GM21423 (cell line): ENCODE measurements at regions not wholly inside any gene's neighbourhood (a gene's known extent, or its start where the extent isn't known, plus 50 kb on each side); places are given as distances from the start of the nearest gene placed in this dataset.
"Not testable (repeated sequence)": the region's sequence is repeated elsewhere in the genome, so short reads cannot be mapped to it uniquely, and the experiment has no call there.

Source experiments
- ATAC-seq: cut with Tn5 transposase; IDR thresholded peaks from one replicate; pipeline ENCODE4 v1.9.1; 2021; ENCODE audit warnings: mild to moderate bottlenecking, moderate library complexity; ENCODE audit not compliant: unreplicated experiment

DNA sequence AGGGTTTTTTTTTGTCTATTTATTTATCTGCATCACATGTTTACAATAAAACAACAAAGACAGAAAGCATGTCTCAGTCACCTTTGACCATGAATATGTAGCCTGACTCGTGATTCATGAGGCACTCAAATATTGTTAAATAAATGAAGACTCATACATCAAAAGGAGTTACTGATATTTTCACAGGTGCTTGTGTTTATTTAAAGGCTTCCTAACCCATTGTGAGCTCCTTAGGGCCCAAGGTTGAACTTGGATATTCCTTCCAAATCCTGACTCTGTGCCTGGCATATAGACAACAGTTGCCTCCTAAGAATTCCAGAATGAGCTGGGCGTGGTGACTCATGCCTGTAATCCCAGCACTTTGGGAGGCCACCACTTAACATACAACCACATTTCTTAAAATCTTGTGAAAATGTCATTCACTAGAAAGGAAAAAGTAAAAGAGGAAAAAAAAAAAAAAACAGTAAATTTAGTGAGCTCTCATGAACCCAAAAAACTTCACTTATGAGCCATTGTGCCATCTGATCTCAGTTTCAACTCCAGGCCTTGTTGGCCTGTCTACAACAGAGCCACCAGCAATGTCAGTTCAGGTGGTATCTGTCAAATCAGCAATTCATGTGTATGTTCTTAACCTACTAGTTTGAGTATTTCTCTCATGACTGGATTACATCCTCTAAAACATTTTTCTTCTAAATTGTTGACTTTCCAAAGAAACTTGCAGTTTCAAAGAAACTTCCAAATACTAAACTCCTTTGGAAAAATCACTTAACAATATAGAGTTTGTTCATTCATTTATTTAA lies 162.7 kb upstream of the MARCKS start:
- ATAC-seq = no peak

DNA sequence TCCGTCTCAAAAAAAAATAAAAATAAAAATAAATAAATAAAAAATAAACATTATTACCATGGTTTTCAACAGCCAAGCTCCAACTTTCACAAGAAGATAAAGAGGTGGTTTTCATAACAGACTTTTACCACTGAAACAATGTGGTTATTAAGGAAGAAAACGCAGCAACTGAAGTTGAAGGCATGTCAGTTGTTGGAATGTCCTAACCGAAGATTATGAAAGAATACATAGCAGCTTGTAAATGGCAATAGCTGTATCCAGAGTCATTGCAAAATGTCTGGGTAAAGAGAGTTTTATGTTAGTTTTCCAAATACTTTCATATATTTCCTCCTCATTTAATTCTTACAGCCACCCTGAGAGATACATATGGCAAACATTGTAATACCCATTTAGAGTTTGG lies 161.6 kb upstream of the MARCKS start:
- ATAC-seq = no peak

DNA sequence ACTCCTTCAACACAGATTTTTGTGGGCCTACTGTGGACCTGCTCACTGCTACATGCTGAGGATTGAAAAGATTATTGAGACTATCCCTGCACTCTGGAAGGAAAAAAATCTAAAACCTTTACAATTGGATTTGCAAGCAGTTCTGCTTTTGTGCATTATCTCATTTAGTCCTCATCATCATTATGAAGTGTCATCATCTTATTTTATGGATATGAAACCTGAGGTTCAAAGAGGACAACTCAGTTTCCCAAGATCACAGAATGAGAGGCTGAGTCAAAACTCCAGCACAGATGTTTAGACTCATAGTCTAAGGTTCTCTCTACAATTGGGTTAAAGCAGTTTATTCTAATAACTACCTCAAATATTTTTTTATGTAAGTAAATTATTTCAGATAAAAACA lies 160.2 kb upstream of the MARCKS start:
- ATAC-seq = no peak

GRCh38 chr6:113697632-113698410 lies 159.3 kb upstream of the MARCKS start:
- ATAC-seq = peak; percentile 56

- ATAC-seq = no peak
Observed at GRCh38 chr6:113699239-113699638, 157.9 kb upstream of the MARCKS start.

GRCh38 chr6:113701552-113702254 lies 155.4 kb upstream of the MARCKS start:
- ATAC-seq = no peak

- ATAC-seq = no peak
Observed at GRCh38 chr6:113707194-113707593, 150.0 kb upstream of the MARCKS start.

DNA sequence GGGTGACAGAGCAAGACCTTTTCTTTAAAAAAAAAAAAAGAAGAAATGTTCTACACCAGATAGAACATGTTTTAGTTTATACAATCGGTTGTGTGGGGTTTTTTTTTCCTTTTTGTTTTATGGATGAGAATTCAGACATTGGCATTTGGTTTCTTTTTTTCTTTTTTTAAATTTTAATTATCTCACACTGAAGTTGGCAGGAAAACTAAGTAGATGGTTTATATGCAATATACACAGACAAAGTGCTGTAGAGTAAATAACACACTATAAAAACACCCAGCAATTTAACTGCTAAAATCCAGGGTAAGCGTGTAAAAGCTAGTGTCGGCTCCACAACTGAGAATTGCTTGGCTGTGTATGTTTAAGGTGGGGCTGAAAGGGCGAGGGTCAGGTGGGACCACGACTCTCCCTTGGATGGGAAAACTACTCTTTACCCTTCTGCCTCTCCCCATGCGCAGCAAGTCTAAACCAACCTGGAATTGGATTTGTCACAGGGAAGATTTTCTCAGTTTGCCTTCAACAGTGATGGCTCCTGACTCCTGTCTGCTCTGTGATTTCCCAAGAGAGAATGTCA lies 147.1 kb upstream of the MARCKS start:
- ATAC-seq = no peak

DNA sequence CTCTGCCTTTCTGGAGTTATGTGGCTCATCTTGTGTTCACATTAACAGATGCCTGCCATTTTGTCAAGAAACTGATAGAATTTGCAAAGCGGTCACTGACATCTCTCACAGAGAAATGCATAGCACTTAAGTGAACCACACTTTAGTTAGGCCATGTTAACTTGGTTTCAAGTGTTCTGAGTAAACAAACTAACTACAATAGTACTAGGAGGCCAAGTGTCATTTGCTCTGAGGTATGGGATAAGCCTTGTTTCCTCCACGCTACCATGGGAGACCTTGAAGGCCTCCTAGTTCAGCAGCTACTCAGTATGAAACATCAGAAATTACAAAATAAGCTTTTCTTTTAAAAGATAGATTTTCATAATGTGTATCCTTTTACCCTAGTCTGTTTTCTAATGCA lies 143.5 kb upstream of the MARCKS start:
- ATAC-seq = no peak

DNA sequence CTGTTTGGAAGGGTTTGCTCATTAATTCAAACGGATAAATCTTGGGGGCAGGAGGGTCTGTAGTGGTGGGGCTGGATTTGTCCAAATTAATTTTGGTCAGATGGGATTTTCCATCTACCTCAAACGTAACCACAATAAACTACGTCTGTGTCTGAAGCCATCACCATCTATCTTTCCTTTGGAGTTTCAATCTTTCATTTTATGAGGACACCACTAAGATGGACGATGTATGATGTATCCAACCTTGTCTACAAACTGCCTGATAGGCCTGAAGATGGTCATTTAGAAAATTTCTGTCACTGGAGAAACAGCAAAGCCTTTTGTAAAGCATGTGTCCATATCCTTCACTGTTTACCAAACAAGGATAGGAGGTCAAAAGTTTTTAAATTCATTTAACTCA lies 138.6 kb upstream of the MARCKS start:
- ATAC-seq = no peak

GRCh38 chr6:113719064-113719463 lies 138.1 kb upstream of the MARCKS start:
- no peak for ATAC-seq

DNA sequence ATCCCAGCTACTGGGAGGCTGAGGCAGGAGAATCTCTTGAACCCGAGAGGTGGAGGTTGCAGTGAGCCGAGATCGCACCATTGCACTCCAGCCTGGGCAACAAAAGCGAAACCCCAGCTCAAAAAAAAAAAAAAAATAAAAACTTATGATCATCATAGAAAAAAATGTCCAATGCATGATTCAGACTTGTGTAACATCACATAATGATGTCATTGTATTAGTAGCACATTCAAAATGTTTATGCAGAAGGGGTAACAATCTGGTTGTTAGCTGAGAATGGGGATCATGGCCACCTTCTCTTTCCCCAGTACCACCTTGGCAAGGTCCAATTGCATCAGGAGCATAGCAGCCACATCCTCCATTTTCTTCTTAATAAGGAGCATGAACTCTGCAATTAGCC lies 137.6 kb upstream of the MARCKS start:
- no peak for ATAC-seq

GRCh38 chr6:113723182-113723581 lies 134.0 kb upstream of the MARCKS start:
- ATAC-seq = no peak

- not testable (repeated sequence) for ATAC-seq
Observed at GRCh38 chr6:113724927-113725326, 132.2 kb upstream of the MARCKS start.

DNA sequence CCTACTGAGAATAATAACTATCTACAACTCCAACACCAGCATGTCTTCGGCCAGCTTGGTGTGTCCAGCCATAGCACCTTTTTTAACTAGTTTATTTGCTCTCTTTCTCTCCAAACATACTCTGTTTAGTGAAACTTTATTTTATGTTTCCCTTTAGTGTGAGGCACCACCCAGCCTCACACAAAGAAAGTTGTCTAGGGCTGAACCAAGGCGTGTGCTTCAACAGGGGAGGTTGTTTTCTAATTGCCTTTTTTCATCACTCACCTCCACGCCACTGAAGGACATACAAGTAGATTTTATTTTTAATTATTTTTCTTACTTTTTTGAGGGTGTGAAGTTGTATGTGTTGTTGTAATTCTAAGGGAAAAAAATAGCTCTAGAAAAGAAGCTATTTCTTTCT lies 125.6 kb upstream of the MARCKS start:
- no peak for ATAC-seq

DNA sequence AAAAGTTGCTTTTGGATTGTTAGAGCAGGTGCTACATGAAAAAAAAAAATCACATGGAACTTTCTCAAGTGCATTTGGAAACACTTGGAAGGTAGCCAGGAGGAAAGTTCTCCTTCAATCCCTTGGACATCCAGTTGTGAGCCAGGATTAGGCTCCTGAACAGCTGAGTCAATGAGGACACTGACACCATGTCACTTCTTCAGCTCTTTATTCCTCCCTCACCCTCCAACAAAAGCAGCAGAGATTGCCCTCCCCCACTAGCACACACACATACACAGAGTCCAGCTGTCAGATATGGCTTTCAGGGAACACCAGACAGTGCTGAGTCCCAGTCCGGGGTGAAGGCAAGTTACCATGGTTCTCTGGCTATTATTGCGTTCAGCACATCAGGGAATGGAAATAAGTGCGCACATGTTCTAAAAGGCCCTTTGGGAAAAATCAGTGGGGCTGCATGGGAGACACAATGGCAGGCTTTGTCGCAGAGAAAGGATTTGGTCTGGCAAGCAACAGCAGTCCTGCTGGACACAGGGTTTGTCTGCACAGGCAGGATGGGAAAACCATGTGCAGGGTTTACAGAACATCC lies 124.7 kb upstream of the MARCKS start:
- no peak for ATAC-seq

DNA sequence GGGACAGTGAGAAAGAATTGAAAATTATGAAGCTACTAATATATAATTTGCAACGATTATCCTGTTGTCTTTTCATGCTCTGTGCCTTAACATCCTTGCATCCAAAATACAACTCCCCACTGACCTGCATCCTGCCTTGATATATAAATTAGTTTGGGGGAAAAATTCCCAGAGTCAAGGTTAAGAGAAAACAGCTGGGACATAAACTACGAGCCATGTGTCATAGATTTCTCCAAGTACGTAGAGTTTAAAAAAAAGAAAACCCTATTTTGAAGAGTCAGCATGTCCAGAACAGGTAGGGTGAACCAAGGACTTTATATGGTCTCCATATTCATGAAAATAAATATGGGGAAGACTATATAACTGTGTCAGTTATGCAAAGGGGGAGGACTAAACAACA lies 123.8 kb upstream of the MARCKS start:
- no peak for ATAC-seq

DNA sequence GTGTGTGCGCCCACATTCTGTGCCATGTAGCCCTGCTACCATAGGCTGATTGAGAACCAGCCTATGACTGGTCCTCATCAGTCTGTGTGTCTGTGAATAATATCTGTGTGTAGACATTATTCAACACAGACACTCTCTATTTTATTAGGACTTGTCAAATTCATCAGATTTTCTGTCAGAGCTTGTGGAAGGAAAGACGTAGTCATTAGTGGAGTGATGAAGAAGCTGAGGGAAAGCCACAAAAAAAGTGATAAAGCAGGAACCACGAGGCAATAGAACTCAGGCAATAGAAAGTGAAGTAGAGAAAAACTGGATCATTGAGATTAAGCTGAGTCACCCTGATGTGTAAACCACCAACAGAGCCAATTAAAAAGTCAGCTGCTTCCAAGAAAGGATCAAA lies 122.2 kb upstream of the MARCKS start:
- no peak for ATAC-seq

- ATAC-seq = no peak
Observed at GRCh38 chr6:113735491-113735890, 121.7 kb upstream of the MARCKS start.

DNA sequence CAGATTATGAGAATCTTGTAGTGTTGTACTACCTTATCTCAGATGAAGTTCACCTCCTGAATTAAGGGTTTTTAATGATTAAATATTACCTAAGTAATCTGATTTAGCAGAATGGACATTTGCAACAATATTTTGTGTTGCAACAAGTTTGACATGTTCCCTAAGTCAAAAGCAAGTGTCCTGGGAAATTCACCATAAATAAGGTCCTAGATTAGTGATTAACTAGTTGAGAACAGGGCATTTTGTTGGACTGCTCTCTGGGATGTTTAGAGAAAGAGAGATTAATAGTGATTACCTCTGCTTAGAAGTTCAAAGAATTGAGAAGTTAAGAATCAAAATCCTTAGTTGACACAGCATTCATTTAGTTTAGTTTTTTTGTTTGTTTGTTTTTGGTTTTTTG lies 120.2 kb upstream of the MARCKS start:
- no peak for ATAC-seq

DNA sequence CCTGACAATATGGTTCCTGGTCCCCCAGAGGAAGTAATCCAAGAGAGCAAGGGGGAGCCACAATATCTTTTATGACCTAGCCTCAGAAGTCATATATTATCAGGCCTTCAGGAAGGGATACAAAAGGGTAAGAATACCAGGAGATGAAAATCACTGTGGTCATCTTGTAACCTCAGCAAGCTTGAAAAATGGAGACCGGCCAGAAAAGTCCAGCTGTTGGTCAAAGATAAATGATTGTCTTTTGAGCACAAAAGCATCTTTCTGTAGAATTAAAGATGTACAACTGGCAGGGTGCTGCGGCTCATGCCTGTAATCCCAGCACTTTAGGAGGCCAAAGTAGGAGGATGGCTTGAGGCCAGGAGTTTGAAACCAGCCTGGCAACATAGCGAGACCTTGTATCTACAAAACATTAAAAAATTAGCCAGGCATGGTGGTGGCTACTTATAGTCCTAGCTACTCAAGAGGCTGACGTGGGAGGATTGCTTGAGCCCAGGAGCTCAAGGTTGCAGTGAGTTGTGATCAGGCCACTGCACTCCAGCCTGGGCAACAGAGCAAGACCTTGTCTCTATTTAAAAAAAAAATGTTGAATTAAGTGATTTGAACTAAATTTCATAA lies 118.0 kb upstream of the MARCKS start:
- no peak for ATAC-seq
